Astrocyte (in vitro differentiated cells and primary cell): ENCODE measurements at regions not wholly inside any gene's neighbourhood (a gene's known extent, or its start where the extent isn't known, plus 50 kb on each side); places are given as distances from the start of the nearest gene placed in this dataset.

Experiments used
- CTCF ChIP-seq: IDR thresholded peaks from 2 replicates; pipeline ENCODE4 v1.5.1; 2011; ENCODE audit warnings: low read depth, mild to moderate bottlenecking, inconsistent platforms, low read length, moderate library complexity; ENCODE audit not compliant: insufficient read depth
- EZH2 ChIP-seq: IDR thresholded peaks from 2 replicates; pipeline ENCODE4 v1.6.1; 2012; ENCODE audit warnings: mild to moderate bottlenecking, low read length, inconsistent platforms; ENCODE audit not compliant: insufficient read depth

GRCh38 chr3:30353711-30354467 is 252.5 kb upstream of the TGFBR2 start:
- TF ChIP-seq EZH2 (no peak), CTCF (no peak)
